Nephron (organoid): ENCODE measurements at regions not wholly inside any gene's neighbourhood (a gene's known extent, or its start where the extent isn't known, plus 50 kb on each side); places are given as distances from the start of the nearest gene placed in this dataset.

Experiments used
- H3K27ac Mint-ChIP-seq, 3 experiments: 2 replicates each; pipeline ENCODE4 v1.8.0; 2020; ENCODE audit warnings: mixed read lengths in 3 of 3, mild to moderate bottlenecking in 2 of 3, moderate library complexity in 1 of 3
- H3K27me3 Mint-ChIP-seq: 2 replicates; pipeline ENCODE4 v1.8.0; 2021; ENCODE audit warnings: low read depth, mild to moderate bottlenecking, moderate library complexity, mixed read lengths
- H3K36me3 Mint-ChIP-seq: 2 replicates; pipeline ENCODE4 v1.8.0; 2020; ENCODE audit warnings: low read depth, mixed read lengths
- H3K4me1 Mint-ChIP-seq: 2 replicates; pipeline ENCODE4 v1.8.0; 2020; ENCODE audit warnings: mixed read lengths
- H3K4me3 Mint-ChIP-seq, 3 experiments: 2 replicates each; pipeline ENCODE4 v1.8.0; 2020; ENCODE audit warnings: mild to moderate bottlenecking in 3 of 3, mixed read lengths in 3 of 3, moderate library complexity in 2 of 3
- H3K9me3 Mint-ChIP-seq: 2 replicates; pipeline ENCODE4 v1.8.0; 2020; ENCODE audit warnings: mixed read lengths
- TF ChIP-seq, protein P1 (sequence below), 3 experiments: fragments of 200-600 bp; sonication (generic); IDR thresholded peaks; one replicate each; pipeline ENCODE4 v1.5.0; 2021; ENCODE audit warnings: antibody characterized with exemption in 3 of 3; ENCODE audit not compliant: unreplicated experiment in 3 of 3

DNA sequence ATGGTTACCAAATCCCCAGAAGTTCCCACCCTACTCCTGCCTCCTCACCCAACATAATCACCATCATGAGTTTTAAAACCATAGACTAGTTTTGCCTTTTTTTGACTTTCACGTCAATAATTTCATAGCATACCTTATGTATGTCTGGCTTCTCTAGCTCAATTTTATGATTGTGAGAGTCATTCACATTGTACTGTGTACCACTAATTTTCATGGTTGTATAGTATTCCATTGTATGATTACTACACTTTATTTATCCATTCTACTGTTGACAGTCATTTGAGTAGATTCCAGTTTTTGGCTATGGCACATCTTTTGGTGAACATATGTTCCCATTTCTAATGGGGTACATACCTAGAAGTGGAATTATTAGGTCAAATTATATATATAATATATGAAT, 195.3 kb upstream of the TCF21 start:
- Mint-ChIP-seq H3K4me3 (no peak overlapping the region), H3K27me3 (no peaks in the 10 kb centered on the region), H3K36me3 (peaks cover 5% of the 10 kb centered on the region), H3K9me3 (peaks cover 19% of the 10 kb centered on the region), H3K4me1 (peaks cover 10% of the 10 kb centered on the region), H3K27ac (no peak overlapping the region)
- TF ChIP-seq, protein P1, sequence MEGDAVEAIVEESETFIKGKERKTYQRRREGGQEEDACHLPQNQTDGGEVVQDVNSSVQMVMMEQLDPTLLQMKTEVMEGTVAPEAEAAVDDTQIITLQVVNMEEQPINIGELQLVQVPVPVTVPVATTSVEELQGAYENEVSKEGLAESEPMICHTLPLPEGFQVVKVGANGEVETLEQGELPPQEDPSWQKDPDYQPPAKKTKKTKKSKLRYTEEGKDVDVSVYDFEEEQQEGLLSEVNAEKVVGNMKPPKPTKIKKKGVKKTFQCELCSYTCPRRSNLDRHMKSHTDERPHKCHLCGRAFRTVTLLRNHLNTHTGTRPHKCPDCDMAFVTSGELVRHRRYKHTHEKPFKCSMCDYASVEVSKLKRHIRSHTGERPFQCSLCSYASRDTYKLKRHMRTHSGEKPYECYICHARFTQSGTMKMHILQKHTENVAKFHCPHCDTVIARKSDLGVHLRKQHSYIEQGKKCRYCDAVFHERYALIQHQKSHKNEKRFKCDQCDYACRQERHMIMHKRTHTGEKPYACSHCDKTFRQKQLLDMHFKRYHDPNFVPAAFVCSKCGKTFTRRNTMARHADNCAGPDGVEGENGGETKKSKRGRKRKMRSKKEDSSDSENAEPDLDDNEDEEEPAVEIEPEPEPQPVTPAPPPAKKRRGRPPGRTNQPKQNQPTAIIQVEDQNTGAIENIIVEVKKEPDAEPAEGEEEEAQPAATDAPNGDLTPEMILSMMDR (IDR thresholded peaks at IDR 0.05; ENCODE audit: unreplicated experiment in 3 of 3) = no peak

DNA sequence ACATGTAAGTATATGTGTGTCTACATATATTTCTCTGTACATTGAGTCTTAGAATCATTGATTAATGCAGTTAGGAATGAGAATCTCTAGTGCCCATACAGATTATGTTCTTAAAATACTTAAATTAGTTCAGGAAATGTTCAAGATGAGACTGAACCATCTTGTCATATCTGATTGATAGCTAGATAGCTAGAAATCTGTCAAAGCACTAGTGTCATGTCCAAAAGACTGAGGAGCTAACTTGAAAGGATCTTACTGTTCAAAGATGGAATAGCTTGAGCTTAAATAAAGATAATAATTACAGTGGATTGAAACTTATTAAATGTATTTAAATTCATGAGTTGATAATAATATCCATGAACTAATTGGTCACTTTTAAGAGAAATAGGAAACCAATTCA, 191.7 kb upstream of the TCF21 start:
- peaks cover 10% of the 10 kb centered on the region for H3K9me3 Mint-ChIP-seq
- H3K27ac Mint-ChIP-seq = no peak overlapping the region
- no peaks in the 10 kb centered on the region for H3K36me3 Mint-ChIP-seq
- peaks cover 4% of the 10 kb centered on the region for H3K27me3 Mint-ChIP-seq
- no peak overlapping the region for H3K4me3 Mint-ChIP-seq
- TF ChIP-seq, protein P1 (IDR thresholded peaks at IDR 0.05; ENCODE audit: unreplicated experiment in 3 of 3) = no peak
- H3K4me1 Mint-ChIP-seq = peaks cover 21% of the 10 kb centered on the region

DNA sequence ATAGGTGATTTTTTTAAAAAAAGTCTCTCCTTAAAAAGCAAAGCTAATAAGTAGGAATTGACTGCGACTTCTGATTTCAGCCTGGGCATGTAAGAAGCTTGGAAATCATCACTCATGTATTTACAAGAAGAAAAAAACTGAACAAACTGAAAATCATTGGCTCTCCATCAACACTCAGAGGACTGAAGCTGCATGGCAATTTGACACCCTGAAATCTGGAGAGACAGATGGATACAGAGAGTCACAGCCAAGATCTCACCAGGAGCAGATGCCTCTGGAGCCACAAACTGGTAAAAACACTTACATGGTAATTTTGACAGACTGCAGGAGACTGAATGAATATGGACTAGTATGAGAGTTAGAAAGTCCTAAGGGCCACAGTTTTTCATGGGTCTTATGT, 191.2 kb upstream of the TCF21 start:
- Mint-ChIP-seq H3K4me3 (no peak overlapping the region), H3K27me3 (peaks cover 4% of the 10 kb centered on the region), H3K27ac (peak overlapping the region in 1 of 3 experiments; percentile 35), H3K4me1 (peaks cover 24% of the 10 kb centered on the region), H3K9me3 (peaks cover 8% of the 10 kb centered on the region), H3K36me3 (no peaks in the 10 kb centered on the region)
- TF ChIP-seq, protein P1 (IDR thresholded peaks at IDR 0.05; ENCODE audit: unreplicated experiment in 3 of 3) = no peak

DNA sequence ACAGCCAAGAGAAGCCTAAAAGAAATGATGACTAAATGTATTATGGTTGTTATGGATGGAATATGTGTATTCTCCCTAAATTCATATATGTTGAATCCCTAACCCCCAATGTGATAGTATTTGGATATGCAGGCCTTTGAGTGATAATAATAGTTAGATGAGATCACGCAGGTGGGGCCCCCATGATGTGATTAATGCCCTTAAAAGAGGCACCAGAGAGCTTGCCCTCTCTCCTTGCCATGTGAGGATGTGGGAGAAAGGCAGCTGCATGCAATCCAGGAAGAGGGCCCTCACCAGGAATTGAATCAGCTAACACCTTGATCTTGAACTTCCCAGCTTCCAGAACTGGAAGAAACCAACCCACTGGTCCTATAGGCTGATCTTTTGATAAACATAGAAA, 190.6 kb upstream of the TCF21 start:
- Mint-ChIP-seq H3K27me3 (peaks cover 4% of the 10 kb centered on the region), H3K9me3 (peaks cover 4% of the 10 kb centered on the region), H3K27ac (peak overlapping the region in 1 of 3 experiments; percentile 35), H3K4me1 (peaks cover 24% of the 10 kb centered on the region), H3K4me3 (no peak overlapping the region), H3K36me3 (no peaks in the 10 kb centered on the region)
- TF ChIP-seq, protein P1 (IDR thresholded peaks at IDR 0.05; ENCODE audit: unreplicated experiment in 3 of 3) = no peak

DNA sequence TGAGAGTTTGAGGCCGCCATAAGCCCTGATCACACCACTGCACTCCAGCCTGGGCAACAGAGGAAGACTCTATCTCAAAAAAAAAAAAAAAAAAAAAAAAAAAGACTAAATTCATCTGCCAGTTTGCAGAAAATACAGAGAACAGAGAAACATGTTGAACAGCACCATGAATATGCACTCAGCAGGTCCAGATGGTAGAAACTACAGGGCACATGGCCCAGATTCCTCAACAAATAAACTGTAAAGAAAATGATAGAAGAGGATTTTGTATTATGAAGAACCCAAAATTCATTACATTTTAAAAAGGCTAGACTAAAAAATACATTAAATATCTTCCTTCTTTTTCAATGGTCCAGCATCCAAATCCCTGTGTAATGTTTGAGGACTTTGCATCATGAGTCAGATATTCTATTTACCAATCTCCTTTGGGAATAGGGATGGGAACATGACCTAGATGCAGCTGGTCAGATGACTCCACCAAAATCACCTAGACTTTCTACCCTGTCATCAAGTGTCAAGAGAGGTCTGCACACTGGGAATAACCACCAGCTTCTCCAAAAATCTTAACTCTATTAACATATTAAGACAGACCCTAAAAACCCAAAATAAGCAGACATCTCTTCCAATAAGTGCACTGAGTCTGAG, 189.1 kb upstream of the TCF21 start:
- Mint-ChIP-seq H3K4me1 (peaks cover 35% of the 10 kb centered on the region), H3K27me3 (peaks cover 4% of the 10 kb centered on the region), H3K36me3 (no peaks in the 10 kb centered on the region), H3K27ac (no peak overlapping the region), H3K4me3 (no peak overlapping the region), H3K9me3 (peaks cover 2% of the 10 kb centered on the region)
- TF ChIP-seq, protein P1 (IDR thresholded peaks at IDR 0.05; ENCODE audit: unreplicated experiment in 3 of 3) = no peak
